ENCODE measurements at regions not wholly inside any gene's neighbourhood (a gene's known extent, or its start where the extent isn't known, plus 50 kb on each side); places are given as distances from the start of the nearest gene placed in this dataset.
"Not testable (repeated sequence)": the region's sequence is repeated elsewhere in the genome, so short reads cannot be mapped to it uniquely, and the experiment has no call there.

GRCh38 chr10:33485276-33485675 is 150.8 kb upstream of the NRP1 start:
- Histone ChIP-seq H3K36me3 (ENCODE audit: insufficient read depth, low read length) (no peaks in the 10 kb centered on the region), H3K4me1 (ENCODE audit: insufficient read depth, low read length) (peaks cover 41% of the 10 kb centered on the region), H3K9ac (ENCODE audit: low read length) (no peak overlapping the region), H3K27me3 (ENCODE audit: control insufficient read depth in 1 of 2, insufficient read depth in 2 of 2, low read length in 2 of 2) (no peaks in the 10 kb centered on the region), H3K4me3 (ENCODE audit: low read depth in 1 of 2, low read length in 2 of 2) (no peak overlapping the region), H3K27ac (ENCODE audit: low read depth, low read length) (no peak overlapping the region), H3K9me3 (ENCODE audit: low read length) (no peaks in the 10 kb centered on the region)

DNA sequence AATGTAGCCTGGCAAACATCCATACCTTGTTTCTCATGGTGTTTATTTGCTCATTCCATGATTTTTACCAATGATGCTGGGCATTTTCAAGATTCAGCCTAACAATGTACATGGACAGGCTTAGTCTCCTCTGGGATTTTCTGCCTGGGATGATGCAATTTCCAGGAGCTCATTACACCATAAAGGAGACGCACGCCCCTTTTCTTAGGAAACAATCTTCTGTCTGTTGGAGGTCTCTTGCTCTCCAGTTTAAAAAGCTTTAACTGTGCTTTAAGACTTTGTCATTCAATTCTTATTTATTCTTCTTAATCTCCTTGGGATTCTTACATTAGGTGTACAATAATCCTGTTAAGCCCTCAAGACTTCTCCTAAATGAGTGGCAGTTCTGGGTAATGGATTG is 150.3 kb upstream of the NRP1 start:
- H3K27ac ChIP-seq (ENCODE audit: low read depth, low read length), result no peak overlapping the region
- no peaks in the 10 kb centered on the region for H3K9me3 ChIP-seq (ENCODE audit: low read length)
- no peaks in the 10 kb centered on the region for H3K36me3 ChIP-seq (ENCODE audit: insufficient read depth, low read length)
- H3K4me3 ChIP-seq (ENCODE audit: low read depth in 1 of 2, low read length in 2 of 2), result no peak overlapping the region
- no peak overlapping the region for H3K9ac ChIP-seq (ENCODE audit: low read length)
- H3K4me1 ChIP-seq (ENCODE audit: insufficient read depth, low read length), result peaks cover 36% of the 10 kb centered on the region
- no peaks in the 10 kb centered on the region for H3K27me3 ChIP-seq (ENCODE audit: control insufficient read depth in 1 of 2, insufficient read depth in 2 of 2, low read length in 2 of 2)

DNA sequence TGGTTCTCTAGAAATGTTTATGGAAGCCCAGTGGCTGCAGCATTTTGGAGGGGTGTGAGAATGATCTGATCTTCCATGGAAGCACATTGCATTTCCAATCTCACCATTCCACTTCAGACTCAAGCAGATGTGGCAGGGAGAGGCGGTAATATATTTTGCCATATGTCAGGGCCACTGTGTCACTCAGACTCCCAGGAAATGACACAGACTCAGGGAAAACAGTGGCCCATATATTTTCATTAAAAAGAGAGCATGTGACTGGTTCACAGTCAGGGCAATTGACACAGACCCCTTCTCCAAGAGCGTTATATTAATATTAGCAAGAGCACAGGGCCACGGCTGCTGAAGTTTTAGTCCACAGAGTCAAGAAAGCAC is 149.3 kb upstream of the NRP1 start:
- H3K36me3 ChIP-seq (ENCODE audit: insufficient read depth, low read length), result no peaks in the 10 kb centered on the region
- H3K27me3 ChIP-seq (ENCODE audit: control insufficient read depth in 1 of 2, insufficient read depth in 2 of 2, low read length in 2 of 2), result no peaks in the 10 kb centered on the region
- no peak overlapping the region for H3K4me3 ChIP-seq (ENCODE audit: low read depth in 1 of 2, low read length in 2 of 2)
- no peaks in the 10 kb centered on the region for H3K9me3 ChIP-seq (ENCODE audit: low read length)
- no peak overlapping the region for H3K27ac ChIP-seq (ENCODE audit: low read depth, low read length)
- no peak overlapping the region for H3K9ac ChIP-seq (ENCODE audit: low read length)
- peaks cover 31% of the 10 kb centered on the region for H3K4me1 ChIP-seq (ENCODE audit: insufficient read depth, low read length)

DNA sequence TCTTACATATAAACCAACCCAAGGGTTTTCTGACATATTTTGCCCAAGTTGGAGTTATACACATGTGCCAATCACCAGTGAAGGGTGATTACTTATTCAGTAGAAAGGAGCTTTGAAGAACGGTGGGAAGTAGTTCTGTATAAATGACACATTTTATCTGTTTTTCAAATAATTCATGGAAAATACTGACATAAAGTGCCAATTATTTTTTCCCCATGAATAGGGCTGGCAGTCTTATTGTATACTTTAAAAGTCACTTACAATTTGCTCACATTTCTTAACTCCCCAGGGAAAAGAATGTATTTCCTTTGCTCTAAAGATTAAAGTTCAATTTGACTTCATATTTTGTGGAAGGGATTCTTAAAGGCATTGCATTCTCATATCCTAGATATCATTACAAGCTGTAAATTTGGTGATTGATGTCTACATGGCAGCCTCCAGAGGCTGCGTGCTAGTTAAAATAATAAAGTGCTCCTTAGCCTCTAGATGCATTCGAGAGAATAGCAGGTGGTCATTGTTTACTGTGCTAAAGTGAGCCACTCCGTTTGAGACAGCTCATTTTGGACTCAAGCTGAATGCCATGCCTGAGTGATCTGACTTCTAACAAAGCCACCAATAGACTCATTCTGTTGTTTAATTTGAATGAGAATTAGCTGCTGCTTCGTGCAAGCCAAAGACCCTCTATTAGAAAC is 148.8 kb upstream of the NRP1 start:
- H3K9ac ChIP-seq (ENCODE audit: low read length), result no peak overlapping the region
- H3K27ac ChIP-seq (ENCODE audit: low read depth, low read length), result no peak overlapping the region
- peaks cover 36% of the 10 kb centered on the region for H3K4me1 ChIP-seq (ENCODE audit: insufficient read depth, low read length)
- H3K4me3 ChIP-seq (ENCODE audit: low read depth in 1 of 2, low read length in 2 of 2), result no peak overlapping the region
- H3K9me3 ChIP-seq (ENCODE audit: low read length), result no peaks in the 10 kb centered on the region
- H3K27me3 ChIP-seq (ENCODE audit: control insufficient read depth in 1 of 2, insufficient read depth in 2 of 2, low read length in 2 of 2), result no peaks in the 10 kb centered on the region
- H3K36me3 ChIP-seq (ENCODE audit: insufficient read depth, low read length), result no peaks in the 10 kb centered on the region

- no peak overlapping the region for H3K9ac ChIP-seq (ENCODE audit: low read length)
- H3K4me1 ChIP-seq (ENCODE audit: insufficient read depth, low read length), result peaks cover 41% of the 10 kb centered on the region
- H3K4me3 ChIP-seq (ENCODE audit: low read depth in 1 of 2, low read length in 2 of 2), result no peak overlapping the region
- H3K9me3 ChIP-seq (ENCODE audit: low read length), result no peaks in the 10 kb centered on the region
- H3K36me3 ChIP-seq (ENCODE audit: insufficient read depth, low read length), result no peaks in the 10 kb centered on the region
- H3K27me3 ChIP-seq (ENCODE audit: control insufficient read depth in 1 of 2, insufficient read depth in 2 of 2, low read length in 2 of 2), result no peaks in the 10 kb centered on the region
- no peak overlapping the region for H3K27ac ChIP-seq (ENCODE audit: low read depth, low read length)
Observed at GRCh38 chr10:33482486-33482885, 148.0 kb upstream of the NRP1 start.

GRCh38 chr10:33481184-33481583 is 146.7 kb upstream of the NRP1 start:
- Histone ChIP-seq H3K9me3 (ENCODE audit: low read length) (no peaks in the 10 kb centered on the region), H3K4me3 (ENCODE audit: low read depth in 1 of 2, low read length in 2 of 2) (no peak overlapping the region), H3K36me3 (ENCODE audit: insufficient read depth, low read length) (no peaks in the 10 kb centered on the region), H3K27me3 (ENCODE audit: control insufficient read depth in 1 of 2, insufficient read depth in 2 of 2, low read length in 2 of 2) (no peaks in the 10 kb centered on the region), H3K27ac (ENCODE audit: low read depth, low read length) (no peak overlapping the region), H3K4me1 (ENCODE audit: insufficient read depth, low read length) (peaks cover 34% of the 10 kb centered on the region), H3K9ac (ENCODE audit: low read length) (no peak overlapping the region)

DNA sequence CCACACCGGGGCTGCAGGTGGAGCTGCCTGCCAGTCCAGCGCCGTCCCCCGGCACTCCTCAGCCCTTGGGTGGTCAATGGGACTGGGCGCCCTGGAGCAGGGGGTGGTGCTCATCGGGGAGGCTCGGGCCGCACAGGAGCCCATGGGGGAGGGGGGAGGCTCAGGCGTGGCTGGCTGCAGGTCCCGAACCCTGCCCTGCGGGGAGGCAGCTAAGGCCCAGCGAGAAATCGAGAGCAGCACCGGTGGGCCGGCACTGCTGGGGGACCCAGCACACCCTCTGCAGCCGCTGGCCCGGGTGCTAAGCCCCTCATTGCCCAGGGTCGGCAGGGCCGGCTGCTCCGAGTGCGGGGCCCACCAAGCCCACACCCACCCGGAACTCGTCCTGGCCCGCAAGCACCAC is 145.9 kb upstream of the NRP1 start:
- not testable (repeated sequence) for H3K9ac ChIP-seq (ENCODE audit: low read length); H3K36me3 ChIP-seq (ENCODE audit: insufficient read depth, low read length); H3K4me3 ChIP-seq (ENCODE audit: low read depth in 1 of 2, low read length in 2 of 2); H3K9me3 ChIP-seq (ENCODE audit: low read length); H3K27ac ChIP-seq (ENCODE audit: low read depth, low read length); H3K27me3 ChIP-seq (ENCODE audit: control insufficient read depth in 1 of 2, insufficient read depth in 2 of 2, low read length in 2 of 2)
- peaks cover 31% of the 10 kb centered on the region for H3K4me1 ChIP-seq (ENCODE audit: insufficient read depth, low read length)

DNA sequence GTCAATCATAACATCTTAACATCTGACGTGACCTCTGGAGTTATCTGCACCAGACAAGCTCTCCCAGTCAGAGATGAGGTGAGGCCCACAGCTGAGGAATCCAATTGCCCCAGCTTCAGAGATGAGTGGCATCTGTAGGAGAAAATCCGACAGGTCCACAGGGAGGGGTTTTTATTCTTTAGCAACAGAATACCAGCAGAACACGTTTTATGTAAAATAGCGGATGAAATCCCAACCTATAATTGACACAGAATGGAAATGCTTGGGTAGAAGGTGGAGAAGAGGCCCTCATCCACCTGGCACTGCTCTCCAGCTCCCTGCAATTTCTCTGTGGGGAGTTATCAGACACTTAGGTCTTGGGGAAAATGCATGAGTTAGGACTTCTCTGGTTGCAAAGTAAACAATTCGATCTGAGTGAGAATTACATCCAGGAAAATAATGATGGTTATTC is 144.2 kb upstream of the NRP1 start:
- no peak overlapping the region for H3K4me3 ChIP-seq (ENCODE audit: low read depth in 1 of 2, low read length in 2 of 2)
- peaks cover 18% of the 10 kb centered on the region for H3K4me1 ChIP-seq (ENCODE audit: insufficient read depth, low read length)
- no peak overlapping the region for H3K9ac ChIP-seq (ENCODE audit: low read length)
- H3K9me3 ChIP-seq (ENCODE audit: low read length), result no peaks in the 10 kb centered on the region
- no peaks in the 10 kb centered on the region for H3K27me3 ChIP-seq (ENCODE audit: control insufficient read depth in 1 of 2, insufficient read depth in 2 of 2, low read length in 2 of 2)
- no peak overlapping the region for H3K27ac ChIP-seq (ENCODE audit: low read depth, low read length)
- no peaks in the 10 kb centered on the region for H3K36me3 ChIP-seq (ENCODE audit: insufficient read depth, low read length)

DNA sequence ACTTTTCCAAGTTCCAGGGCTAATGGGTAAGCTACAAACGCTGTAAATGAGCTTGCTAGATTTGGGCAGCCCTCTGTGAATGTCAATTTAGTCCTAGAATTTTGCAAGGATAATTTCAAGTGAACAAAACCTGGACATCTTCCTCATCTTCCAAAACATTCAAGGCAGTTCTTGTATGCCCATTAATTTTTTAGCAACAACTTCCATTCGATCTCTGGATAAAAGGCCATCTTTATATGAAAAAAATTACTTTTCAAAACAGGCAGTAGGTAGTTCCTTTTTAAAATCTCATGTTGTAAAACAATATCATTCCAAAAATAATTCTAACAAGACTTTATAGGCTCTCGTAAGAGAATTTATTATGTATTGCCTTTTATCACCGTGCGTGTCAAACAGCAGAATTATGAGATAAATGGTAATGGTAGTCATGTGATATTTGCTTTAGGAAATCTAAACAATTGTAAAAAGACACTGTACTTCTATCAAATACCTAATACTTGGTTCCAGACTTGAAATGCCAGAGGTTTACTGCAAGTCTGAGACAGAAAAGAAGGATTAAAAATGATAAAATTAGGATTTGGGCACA is 143.7 kb upstream of the NRP1 start:
- no peak overlapping the region for H3K27ac ChIP-seq (ENCODE audit: low read depth, low read length)
- H3K9ac ChIP-seq (ENCODE audit: low read length), result no peak overlapping the region
- H3K4me3 ChIP-seq (ENCODE audit: low read depth in 1 of 2, low read length in 2 of 2), result no peak overlapping the region
- no peaks in the 10 kb centered on the region for H3K27me3 ChIP-seq (ENCODE audit: control insufficient read depth in 1 of 2, insufficient read depth in 2 of 2, low read length in 2 of 2)
- H3K4me1 ChIP-seq (ENCODE audit: insufficient read depth, low read length), result peaks cover 18% of the 10 kb centered on the region
- H3K36me3 ChIP-seq (ENCODE audit: insufficient read depth, low read length), result no peaks in the 10 kb centered on the region
- H3K9me3 ChIP-seq (ENCODE audit: low read length), result no peaks in the 10 kb centered on the region

DNA sequence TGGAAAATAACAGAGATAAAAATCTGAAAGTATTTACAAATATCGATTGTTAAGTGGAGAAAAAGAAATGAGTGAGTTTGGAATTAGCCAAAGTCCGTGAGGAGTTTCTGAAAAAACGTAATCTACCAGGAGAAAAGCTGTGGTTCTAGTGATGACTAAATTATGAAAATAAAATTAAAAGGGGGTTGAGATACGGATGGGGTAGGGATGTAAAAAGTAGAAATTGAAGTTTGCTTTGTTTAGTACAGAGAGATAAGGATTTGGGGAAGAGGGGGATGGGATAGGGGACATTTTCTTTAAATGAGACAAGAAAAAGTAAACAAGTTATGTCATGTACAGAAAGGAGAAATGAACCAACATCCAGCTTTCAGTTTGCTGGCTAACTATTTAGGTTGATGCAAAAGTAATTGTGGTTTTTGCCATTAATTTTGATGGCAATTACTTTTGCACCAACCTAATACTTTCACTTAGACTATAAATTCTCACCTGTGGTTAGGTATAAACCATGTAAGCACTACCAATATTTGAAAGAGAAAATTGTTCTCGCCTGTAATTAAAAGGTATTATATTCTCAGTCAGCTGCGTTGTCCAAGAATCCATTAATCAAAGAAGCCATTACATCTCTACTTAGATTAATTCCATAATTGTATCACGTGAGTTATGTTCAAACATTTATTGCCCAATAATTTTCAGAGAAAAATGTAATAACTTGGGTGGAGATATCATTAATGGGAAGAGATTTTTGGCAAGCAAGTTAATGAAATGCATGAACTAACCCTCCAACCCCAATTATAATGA is 143.0 kb upstream of the NRP1 start:
- Histone ChIP-seq H3K4me1 (ENCODE audit: insufficient read depth, low read length) (peaks cover 11% of the 10 kb centered on the region), H3K9me3 (ENCODE audit: low read length) (no peaks in the 10 kb centered on the region), H3K27me3 (ENCODE audit: control insufficient read depth in 1 of 2, insufficient read depth in 2 of 2, low read length in 2 of 2) (no peaks in the 10 kb centered on the region), H3K4me3 (ENCODE audit: low read depth in 1 of 2, low read length in 2 of 2) (no peak overlapping the region), H3K9ac (ENCODE audit: low read length) (no peak overlapping the region), H3K36me3 (ENCODE audit: insufficient read depth, low read length) (no peaks in the 10 kb centered on the region), H3K27ac (ENCODE audit: low read depth, low read length) (no peak overlapping the region)

- Histone ChIP-seq H3K4me1 (ENCODE audit: insufficient read depth, low read length) (peaks cover 10% of the 10 kb centered on the region), H3K36me3 (ENCODE audit: insufficient read depth, low read length) (no peaks in the 10 kb centered on the region), H3K4me3 (ENCODE audit: low read depth in 1 of 2, low read length in 2 of 2) (no peak overlapping the region), H3K9me3 (ENCODE audit: low read length) (no peaks in the 10 kb centered on the region), H3K27ac (ENCODE audit: low read depth, low read length) (no peak overlapping the region), H3K9ac (ENCODE audit: low read length) (no peak overlapping the region), H3K27me3 (ENCODE audit: control insufficient read depth in 1 of 2, insufficient read depth in 2 of 2, low read length in 2 of 2) (no peaks in the 10 kb centered on the region)
Observed at GRCh38 chr10:33476757-33477273, 142.3 kb upstream of the NRP1 start.

Data from muscle layer of colon (tissue), 2 donors.